ENCODE measurements at regions not wholly inside any gene's neighbourhood (a gene's known extent, or its start where the extent isn't known, plus 50 kb on each side); places are given as distances from the start of the nearest gene placed in this dataset.

DNA sequence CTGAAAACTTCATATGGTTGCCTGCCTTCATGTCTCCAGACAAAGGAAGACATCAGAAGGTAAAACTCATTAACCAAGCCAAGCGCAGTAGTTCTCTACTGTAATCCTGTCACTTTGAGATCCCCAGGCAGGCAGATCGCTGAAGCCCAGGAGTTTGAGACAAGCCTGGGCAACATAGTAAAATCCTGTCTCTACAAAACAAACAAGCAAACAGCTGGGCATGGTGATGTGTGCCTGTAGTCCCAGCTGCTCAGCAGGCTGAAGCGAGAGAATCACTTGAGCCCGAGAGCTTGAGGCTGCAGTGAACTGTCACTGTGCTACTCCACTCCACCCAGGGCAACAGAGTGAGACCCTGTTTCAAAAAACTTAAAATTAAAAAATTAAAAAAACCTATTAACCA, 467.4 kb upstream of the SORCS1 start:
- DNase-seq (ENCODE audit: low read depth in 2 of 2), result no peak

DNA sequence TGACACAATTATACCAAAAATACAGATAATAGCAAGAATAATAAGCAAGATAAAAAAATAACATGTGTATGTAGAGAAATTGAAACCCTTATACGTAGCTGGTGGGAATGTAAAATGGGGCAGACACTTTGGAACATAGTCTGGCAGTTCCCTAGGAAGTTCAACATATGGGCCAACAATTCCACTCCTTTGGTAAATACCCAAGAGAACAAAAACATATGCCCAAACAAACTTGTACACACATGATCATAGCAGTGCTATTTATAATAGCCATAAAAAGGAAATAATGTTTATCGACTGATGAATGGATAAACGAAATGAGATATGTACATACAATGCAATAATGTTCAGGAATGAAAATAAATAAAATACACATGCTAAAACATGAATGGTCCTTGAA, 462.4 kb upstream of the SORCS1 start:
- no peak for DNase-seq (ENCODE audit: low read depth in 2 of 2)

DNA sequence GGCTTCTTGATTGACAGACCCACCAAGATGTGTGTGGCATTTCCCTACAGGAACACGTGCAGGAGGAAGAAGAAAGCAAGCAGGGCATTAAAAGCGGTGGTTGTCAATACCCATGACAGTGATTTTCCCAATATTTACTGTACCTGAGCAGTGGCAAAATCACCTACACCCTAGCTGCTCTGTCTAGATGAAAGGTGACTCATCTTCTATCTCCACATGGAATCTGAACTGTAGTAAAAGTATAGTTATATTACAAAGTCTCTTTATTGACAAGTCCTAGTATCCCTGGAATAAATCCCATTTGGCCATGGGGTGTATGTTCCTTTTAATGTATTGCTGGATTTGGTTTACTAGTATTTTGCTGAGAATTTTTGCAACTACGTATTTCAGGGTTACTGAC, 458.8 kb upstream of the SORCS1 start:
- no peak for DNase-seq (ENCODE audit: low read depth in 2 of 2)

DNA sequence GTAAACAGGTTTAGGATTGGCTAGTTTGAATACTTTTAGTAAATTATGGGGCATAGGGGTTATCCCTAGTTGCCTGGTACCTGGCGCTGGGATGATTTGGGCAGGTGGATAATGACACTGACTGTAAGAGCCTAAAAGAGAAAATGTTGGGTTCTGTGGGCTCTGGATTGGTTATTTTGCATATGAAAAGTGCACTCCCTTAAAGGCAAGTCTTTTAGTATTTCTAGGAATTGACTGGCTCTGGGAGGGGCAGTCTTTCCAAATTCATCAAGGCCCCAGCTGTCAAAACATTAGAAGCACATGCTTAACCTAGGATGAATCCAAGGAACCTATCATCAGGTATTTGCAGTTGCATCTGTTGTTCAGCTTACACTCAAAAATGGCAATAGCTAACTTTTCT, 454.6 kb upstream of the SORCS1 start:
- DNase-seq (ENCODE audit: low read depth in 2 of 2), result no peak

DNA sequence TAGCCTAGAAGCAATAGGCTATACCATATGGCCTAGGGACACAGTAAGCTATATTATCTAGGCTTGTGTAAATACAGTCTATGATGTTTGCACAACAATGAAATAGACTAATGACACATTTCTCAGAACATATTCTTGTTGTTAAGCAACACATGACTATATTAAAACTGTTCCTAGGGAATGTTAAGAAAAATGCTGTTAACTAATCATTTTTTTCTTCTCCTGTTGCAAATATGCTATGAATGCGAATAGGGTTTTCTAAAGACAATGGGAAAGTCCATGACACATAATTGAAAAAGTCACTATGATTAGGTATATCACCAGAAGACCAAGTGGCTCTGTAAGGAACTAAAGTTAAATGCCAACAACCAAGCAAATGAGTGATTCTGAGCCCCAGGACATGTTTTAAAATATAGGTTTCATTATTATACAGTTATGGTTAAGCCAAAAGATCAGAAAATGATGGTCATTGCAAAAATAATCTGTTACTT, 454.0 kb upstream of the SORCS1 start:
- DNase-seq (ENCODE audit: low read depth in 2 of 2), result no peak

DNA sequence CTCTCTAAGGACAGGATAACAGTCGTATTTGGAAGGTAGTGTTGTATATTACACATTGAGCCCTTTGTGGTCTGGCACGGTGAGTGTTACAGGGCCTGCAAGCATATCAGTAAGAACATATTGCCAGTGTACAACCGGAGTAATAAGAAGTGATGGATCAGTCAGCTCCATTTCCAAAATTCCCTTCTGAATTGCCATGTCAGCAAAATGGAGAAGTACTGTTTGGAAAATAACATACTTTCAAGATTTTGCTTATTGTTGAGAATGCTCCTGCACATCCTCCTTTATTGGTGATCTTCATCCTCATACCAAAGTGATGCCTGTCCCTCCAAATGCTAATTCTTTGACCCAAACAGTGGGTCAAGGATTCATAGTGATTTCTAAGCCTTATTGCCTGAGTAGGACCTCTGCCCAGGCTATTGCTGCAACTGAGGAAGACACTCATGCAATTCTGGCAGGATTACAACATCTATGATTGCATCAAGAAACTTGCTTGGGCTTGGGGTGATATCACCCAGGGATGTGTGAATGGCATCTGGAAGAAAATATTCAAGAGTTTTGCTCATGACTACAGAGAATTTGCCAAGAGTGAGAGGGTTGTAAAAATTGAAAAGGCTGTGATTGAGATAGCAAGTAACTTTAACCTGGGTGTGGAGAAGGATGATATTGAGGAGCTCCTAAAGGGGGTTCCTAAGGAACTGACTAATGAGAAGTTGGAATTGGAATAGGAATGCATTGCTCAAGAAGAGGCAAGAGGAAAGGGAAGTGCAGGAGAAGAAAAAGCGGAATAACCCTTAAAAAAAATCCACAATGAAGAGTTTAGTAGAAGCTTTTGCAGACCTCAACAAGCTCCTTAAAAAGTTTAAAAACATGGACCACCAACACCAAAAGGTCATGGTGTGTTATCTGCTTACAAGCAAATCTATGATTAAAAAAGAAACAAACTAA, 452.2 kb upstream of the SORCS1 start:
- DNase-seq (ENCODE audit: low read depth in 2 of 2), result no peak

DNA sequence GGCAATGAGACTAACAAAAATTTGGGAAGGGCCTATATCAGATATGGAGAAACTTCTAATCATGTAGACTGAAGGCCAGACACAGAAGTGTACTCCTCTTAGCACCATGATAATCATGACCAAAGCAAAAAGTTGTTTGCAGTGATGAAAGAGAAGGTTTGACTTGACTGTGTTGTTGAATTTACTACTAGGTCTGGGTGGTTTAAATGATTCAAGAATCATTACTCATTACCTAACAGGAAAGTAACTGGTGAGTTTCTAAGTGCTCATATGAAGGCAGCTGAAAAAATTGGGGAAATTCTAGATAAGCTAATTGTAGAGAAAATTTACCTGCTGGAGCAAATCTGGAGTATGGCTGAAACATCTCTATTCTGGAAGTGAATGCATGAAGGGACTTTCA, 451.5 kb upstream of the SORCS1 start:
- no peak for DNase-seq (ENCODE audit: low read depth in 2 of 2)

DNA sequence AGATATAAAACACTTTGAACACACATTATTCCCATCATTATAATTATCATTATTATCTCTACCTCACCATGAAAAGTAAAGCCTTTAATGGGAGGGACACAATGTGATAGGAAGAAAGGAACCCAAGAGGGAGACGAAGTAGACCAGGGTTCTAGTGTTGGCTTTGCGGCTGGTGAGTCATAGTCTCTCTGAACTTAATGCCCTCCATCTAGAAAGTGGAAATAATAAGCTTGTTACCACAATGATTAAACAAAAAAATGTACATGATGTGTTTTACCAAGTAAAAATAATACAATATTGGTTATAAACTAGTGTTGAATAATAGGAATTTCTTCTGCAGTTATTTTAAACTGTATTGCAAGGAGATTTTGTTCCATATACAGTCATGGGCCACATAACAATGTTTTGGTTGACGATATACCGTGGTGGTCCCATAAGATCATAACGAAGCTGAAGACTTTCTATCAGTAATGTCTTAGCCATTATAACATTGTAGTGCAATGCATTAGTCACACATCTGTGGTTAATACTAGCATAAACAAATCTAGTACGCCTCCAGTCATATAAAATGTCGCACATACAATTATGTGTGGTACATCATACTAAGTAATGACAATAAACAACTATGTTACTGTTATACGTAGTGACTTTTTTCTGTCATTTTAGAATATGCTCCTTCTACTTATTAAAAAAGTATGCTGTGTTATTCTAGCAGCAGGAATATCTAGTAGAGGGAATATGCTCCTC, 450.6 kb upstream of the SORCS1 start:
- no peak for DNase-seq (ENCODE audit: low read depth in 2 of 2)

DNA sequence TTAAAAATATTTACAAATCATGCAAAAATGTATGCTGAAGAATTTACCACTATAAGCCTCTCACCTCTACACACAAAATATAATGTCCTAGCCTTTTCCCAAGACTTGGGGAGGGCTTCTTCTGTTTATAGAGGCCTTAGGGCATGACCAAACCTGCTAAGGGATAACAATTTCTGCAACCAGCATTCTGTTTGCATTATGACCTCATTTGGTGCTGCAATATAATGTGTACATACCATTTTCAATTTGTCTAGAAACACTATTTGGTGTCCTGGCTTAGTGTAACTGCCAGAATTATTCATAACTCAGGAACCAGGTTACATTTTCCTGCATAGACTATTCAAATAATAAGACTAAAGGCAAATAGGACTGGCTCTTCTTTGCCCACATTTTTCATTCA, 446.6 kb upstream of the SORCS1 start:
- DNase-seq (ENCODE audit: low read depth in 2 of 2), result no peak

DNA sequence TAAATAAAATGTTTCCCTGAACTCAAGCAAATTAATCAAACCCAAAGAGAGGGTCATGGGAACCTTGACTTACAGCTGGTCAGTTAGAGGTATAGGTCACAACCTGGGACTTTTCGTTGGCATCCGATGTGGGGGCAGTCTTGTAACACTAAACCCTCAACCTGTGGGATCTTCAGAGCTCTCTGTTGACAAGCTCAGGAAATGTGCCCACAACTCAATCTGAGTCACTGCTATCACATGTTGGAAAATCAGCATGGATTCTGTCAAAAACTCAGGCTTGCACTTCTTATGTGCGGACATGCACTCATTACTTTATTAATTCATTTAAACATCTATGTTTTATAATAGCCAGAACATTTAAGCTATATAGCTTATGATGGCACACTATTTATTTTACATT, 424.6 kb upstream of the SORCS1 start:
- no peak for DNase-seq (ENCODE audit: low read depth in 2 of 2)

DNA sequence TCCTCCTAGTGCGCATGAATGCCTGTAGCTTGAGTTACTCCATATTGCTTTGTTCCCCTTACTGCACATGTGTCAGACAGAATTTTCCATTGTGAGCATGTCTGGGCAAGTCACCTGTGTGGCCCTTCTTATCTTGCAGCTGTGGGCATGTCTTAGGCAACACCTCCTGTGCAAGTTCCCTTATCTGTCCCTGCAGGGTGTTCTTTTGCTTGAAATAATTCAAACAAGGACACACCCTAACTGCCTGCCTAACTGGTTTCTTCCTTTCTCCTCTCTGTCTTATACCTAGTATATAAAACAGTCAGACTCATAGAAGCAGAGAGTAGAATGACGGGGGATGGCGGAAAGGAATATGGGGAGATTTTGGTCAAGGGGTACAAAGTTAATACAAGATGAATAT, 421.1 kb upstream of the SORCS1 start:
- no peak for DNase-seq (ENCODE audit: low read depth in 2 of 2)

DNA sequence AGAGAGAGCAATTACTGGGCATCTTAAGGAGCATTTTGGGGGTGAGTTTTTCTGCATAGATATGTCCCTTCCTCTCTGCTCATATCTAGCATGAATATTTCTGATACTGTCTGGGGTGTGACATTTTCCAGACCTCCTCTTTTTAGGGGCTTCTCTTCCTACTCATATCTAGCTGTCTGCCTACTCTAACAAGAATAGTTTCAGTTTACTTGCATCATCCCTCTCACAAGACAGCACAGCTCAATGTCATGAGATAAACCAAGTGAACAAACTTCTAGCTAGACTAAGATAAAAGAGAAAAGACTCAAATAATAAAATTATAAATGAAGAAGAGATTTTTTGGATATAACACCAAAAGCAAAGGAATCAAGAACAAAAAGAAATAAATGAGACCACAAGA, 419.5 kb upstream of the SORCS1 start:
- no peak for DNase-seq (ENCODE audit: low read depth in 2 of 2)

DNA sequence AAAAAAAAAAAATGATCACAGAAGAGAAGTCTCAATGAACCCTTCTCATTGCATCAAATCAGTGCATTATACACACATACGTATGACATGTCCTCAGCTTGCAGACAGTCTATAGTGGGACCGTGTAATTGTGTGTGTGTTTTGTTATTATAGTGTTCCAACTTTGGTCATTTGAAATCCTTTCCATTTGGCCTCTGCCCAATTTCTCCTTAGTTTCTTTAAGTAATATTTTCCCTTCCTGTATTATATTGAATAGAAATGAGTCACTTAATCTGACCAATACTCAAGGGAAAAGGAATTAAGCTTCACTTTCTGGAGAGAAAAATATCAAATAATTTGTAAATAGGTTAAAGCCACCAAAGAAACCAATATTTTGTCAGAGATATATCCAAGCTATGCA, 415.5 kb upstream of the SORCS1 start:
- no peak for DNase-seq (ENCODE audit: low read depth in 2 of 2)

DNA sequence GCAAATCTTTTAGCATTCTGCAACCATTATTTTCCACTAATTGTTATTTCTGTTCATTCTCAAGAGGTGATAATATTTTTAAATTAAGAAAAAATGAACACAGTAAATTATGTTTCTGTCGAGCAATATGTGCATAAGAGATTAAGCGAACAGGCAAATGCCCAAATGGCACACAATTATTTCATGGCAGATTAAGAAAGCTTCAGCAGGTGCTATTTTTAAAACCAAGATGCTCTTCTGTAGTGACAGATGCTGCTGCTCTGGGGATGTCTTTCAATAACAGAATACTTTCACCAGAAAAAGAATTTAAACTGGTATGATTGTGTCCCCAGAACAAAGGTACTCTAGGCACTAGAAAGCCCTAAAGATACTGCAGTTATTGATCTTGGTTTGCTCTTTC, 412.7 kb upstream of the SORCS1 start:
- DNase-seq (ENCODE audit: low read depth in 2 of 2), result no peak

DNA sequence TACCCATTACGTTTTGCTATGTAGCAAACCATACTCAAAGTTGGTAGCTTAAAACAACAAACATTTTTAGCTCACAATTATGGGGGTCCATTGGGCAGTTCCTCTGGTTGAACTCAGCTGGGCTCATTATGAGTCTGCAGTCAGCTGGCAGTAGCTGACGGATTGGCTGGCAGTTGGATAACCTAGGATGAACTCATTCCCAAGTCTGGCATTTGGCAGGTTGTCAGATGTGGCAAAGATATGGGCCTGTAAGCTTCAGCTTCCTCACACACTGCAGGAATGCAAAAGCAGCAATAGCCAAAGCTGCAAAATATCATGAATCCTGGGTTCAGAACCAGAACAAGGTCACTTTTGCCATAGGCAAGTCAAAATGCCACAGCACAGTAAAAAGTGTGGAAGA, 412.2 kb upstream of the SORCS1 start:
- DNase-seq (ENCODE audit: low read depth in 2 of 2), result no peak

DNA sequence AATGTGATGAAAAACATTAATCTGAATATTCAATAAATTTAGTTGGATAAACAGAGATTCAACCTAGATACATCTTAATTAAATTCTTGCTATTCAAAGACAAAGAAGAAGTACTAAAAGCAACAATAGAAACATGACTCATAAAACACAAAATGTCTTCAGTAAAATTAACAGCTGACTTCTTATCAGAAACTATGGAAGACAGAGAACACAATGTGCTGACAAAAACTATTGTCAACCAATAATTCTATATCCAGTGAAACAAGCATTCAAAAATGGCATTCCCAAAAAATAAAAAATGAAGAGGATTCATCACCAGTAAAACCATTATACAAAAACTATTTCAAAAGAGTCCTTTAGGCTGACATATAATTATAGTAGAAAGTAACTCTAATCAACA, 400.5 kb upstream of the SORCS1 start:
- no peak for DNase-seq (ENCODE audit: low read depth in 2 of 2)

DNA sequence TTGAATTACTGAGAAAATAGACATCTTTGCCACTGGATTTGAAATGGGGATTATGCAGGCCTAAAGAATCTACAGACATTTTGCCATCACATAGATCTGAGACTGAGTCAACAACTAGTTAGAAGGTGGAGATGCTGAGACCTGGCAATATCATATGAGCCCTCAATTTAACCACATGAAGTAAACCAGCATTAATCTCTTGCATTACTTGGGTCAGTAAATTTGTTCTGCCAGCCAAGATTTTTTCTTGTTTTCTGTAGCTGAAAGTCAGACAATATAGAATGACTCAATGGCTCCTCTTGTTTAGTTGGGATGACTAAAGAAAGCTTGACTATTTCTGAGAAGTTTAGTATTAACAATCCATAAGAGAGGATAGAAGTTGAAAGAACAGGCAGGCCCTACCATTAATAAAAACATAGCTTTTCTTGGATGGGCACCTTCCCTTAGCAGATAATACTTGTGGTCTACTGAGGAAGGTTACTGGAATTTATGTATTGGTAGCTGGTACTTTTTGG, 396.7 kb upstream of the SORCS1 start:
- DNase-seq (ENCODE audit: low read depth in 2 of 2), result no peak

DNA sequence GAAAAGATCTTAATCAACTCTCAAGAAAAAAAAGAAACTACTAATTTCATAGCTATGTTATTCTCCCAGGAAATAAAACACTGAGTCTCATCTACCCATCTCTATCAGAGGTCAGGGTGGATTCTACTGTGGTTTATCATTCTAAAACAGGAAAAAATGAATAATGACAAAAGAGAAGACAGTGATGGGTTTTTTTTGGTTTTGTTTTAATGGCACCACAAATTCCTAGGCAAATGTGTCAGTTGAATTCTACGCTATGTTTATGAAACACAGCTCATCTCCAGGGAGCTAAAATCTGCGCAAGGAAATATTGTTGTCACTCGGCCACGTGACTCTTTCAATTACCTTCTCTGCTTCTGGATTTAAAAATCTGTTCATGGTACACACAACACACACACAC, 393.4 kb upstream of the SORCS1 start:
- no peak for DNase-seq (ENCODE audit: low read depth in 2 of 2)

DNA sequence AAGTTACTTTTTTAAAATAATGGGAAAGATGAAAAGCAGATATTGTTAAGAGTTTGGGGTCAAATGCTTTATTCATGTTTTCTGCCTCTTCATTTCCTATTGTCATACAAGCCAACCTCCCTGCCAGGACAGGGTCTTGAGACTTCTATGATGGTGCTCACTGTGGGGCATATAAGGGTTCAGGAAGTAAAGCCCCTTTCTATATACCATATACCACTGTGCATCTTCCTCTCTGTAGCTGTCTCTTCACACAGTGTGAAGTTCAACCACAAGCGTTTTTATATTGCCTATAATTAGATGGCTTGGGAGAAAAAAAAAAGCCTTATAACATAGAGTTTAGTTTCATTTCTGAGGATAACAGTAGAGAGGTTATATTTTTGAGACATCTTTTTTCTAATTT, 389.8 kb upstream of the SORCS1 start:
- DNase-seq (ENCODE audit: low read depth in 2 of 2), result no peak

DNA sequence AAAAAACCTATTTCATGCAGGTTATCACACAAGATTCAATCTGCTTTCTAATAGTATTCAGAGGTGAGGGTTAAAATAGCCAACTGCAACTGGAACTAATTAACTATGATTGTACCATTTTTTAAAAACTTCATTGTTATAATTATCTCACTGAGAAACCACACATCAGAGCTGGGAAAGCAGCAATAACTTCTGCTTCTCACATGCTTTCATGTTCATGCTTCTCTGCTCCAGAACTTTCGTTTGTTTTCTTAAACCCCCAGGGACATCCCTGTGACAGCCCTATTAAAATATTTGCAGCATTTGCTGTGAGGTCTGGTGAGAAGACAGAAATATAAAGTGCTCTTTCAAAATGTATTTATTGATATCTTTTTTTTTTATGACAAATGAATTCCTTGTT, 389.0 kb upstream of the SORCS1 start:
- DNase-seq (ENCODE audit: low read depth in 2 of 2), result no peak

DNA sequence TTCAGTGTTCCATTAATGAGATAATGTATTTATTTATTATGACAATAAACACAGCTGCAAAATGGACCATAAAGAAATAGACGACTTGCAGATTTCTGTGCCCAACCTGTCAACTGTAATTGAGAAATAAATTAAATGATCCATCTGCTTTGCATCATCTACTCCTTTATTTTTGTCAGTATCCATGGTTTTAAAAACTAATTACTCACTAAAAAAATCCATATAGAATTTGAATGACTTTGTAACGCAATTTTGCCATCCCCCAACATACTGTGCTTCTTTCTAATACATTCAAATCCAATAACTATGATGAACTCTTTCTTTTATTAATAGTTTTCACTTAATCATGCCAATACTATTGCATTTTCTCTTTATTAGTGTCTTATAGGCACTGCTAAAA, 388.5 kb upstream of the SORCS1 start:
- no peak for DNase-seq (ENCODE audit: low read depth in 2 of 2)

DNA sequence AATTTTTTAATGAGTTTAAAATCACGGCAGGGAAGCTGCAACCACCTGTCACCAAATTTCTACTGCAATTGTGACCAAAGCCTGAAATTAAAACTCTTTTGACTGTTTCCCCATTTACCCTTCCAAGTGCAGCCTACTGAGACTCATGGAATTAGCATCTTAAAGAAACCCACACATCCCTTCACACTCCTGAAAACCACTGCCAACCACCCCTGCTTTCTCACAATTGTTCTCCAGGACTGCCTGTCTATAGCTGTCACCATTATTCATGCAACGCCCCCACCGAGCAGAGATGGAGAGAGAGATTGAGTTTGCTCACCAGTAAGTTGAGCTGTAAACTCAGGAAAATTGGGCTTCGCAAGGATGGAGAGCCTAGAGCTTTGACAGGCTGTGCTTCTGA, 383.8 kb upstream of the SORCS1 start:
- DNase-seq (ENCODE audit: low read depth in 2 of 2), result no peak

DNA sequence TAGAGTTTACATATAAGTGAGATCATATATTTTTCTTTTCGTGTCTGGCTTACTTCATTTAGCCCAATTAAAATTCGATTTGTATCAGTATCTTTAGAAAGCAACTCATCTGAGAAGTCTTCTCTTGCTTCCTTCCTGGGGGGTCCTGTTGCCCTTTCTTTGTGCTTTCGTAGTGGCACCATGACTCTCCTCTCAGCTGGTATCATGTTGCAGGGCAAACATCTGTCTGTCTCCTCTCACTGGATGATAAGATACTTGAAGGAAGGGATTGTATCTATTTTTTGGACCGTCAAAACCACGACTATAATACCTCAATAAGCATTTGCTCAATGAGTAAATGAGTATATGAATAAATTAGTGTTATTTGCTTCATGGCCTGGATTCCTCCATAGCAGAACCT, 382.5 kb upstream of the SORCS1 start:
- DNase-seq (ENCODE audit: low read depth in 2 of 2), result no peak
